H1 (cell line): ENCODE measurements at regions not wholly inside any gene's neighbourhood (a gene's known extent, or its start where the extent isn't known, plus 50 kb on each side); places are given as distances from the start of the nearest gene placed in this dataset.

Experiments
- ATF3 ChIP-seq: IDR thresholded peaks from 2 replicates; pipeline ENCODE4 v1.6.1; 2011; ENCODE audit warnings: low read depth, mild to moderate bottlenecking, low read length; ENCODE audit not compliant: insufficient read depth
- BACH1 ChIP-seq: IDR thresholded peaks from 2 replicates; pipeline ENCODE4 v1.6.1; 2012; ENCODE audit warnings: low read length, improper control_type of control experiment
- CBX5 ChIP-seq: fragments of 300-800, 300-1000 bp; sonication (generic); IDR thresholded peaks from 2 replicates; pipeline ENCODE4 v1.7.1; 2016; ENCODE audit warnings: antibody characterized with exemption, low read length, low read depth
- EGR1 ChIP-seq: IDR thresholded peaks from 2 replicates; pipeline ENCODE4 v1.6.1; 2011; ENCODE audit warnings: low read depth, low read length, borderline replicate concordance
- FOSL1 ChIP-seq: IDR thresholded peaks from 2 replicates; pipeline ENCODE4 v1.6.1; 2011; ENCODE audit warnings: mild to moderate bottlenecking, low read depth, low read length, moderate library complexity; ENCODE audit not compliant: insufficient read depth
- GTF2F1 ChIP-seq: IDR thresholded peaks from 2 replicates; pipeline ENCODE4 v1.6.1; 2012; ENCODE audit warnings: low read depth, low read length, improper control_type of control experiment, borderline replicate concordance
- KDM1A ChIP-seq: fragments of 200-600, 300-600 bp; sonication (generic); IDR thresholded peaks from 2 replicates; pipeline ENCODE4 v1.7.1; 2016; ENCODE audit warnings: mild to moderate bottlenecking, low read length, borderline replicate concordance
- RXRA ChIP-seq: IDR thresholded peaks from 2 replicates; pipeline ENCODE4 v1.6.1; 2011; ENCODE audit warnings: low read depth, mild to moderate bottlenecking, low read length, moderate library complexity; ENCODE audit not compliant: insufficient read depth
- SP2 ChIP-seq: IDR thresholded peaks from 2 replicates; pipeline ENCODE4 v1.6.1; 2012; ENCODE audit warnings: mild to moderate bottlenecking, low read length, inconsistent platforms
- SP4 ChIP-seq: IDR thresholded peaks from 2 replicates; pipeline ENCODE4 v1.6.1; 2012; ENCODE audit warnings: low read length, inconsistent platforms
- TAF1 ChIP-seq: IDR thresholded peaks from 2 replicates; pipeline ENCODE4 v1.6.1; 2011; ENCODE audit warnings: mild to moderate bottlenecking, low read depth, low read length
- TEAD4 ChIP-seq: IDR thresholded peaks from 2 replicates; pipeline ENCODE4 v1.6.1; 2012; ENCODE audit warnings: low read depth, low read length, inconsistent platforms, mixed read lengths
- TF ChIP-seq, protein P1 (sequence below): fragments of 300-600 bp; sonication (generic); IDR thresholded peaks from 2 replicates; pipeline ENCODE4 v1.7.1; 2012; ENCODE audit warnings: low read length, moderate library complexity, mild to moderate bottlenecking, inconsistent platforms; ENCODE audit not compliant: insufficient replicate concordance

GRCh38 chr11:121983901-121984300 is 132.1 kb downstream of the BLID start (continued):
- TF ChIP-seq, protein P1, sequence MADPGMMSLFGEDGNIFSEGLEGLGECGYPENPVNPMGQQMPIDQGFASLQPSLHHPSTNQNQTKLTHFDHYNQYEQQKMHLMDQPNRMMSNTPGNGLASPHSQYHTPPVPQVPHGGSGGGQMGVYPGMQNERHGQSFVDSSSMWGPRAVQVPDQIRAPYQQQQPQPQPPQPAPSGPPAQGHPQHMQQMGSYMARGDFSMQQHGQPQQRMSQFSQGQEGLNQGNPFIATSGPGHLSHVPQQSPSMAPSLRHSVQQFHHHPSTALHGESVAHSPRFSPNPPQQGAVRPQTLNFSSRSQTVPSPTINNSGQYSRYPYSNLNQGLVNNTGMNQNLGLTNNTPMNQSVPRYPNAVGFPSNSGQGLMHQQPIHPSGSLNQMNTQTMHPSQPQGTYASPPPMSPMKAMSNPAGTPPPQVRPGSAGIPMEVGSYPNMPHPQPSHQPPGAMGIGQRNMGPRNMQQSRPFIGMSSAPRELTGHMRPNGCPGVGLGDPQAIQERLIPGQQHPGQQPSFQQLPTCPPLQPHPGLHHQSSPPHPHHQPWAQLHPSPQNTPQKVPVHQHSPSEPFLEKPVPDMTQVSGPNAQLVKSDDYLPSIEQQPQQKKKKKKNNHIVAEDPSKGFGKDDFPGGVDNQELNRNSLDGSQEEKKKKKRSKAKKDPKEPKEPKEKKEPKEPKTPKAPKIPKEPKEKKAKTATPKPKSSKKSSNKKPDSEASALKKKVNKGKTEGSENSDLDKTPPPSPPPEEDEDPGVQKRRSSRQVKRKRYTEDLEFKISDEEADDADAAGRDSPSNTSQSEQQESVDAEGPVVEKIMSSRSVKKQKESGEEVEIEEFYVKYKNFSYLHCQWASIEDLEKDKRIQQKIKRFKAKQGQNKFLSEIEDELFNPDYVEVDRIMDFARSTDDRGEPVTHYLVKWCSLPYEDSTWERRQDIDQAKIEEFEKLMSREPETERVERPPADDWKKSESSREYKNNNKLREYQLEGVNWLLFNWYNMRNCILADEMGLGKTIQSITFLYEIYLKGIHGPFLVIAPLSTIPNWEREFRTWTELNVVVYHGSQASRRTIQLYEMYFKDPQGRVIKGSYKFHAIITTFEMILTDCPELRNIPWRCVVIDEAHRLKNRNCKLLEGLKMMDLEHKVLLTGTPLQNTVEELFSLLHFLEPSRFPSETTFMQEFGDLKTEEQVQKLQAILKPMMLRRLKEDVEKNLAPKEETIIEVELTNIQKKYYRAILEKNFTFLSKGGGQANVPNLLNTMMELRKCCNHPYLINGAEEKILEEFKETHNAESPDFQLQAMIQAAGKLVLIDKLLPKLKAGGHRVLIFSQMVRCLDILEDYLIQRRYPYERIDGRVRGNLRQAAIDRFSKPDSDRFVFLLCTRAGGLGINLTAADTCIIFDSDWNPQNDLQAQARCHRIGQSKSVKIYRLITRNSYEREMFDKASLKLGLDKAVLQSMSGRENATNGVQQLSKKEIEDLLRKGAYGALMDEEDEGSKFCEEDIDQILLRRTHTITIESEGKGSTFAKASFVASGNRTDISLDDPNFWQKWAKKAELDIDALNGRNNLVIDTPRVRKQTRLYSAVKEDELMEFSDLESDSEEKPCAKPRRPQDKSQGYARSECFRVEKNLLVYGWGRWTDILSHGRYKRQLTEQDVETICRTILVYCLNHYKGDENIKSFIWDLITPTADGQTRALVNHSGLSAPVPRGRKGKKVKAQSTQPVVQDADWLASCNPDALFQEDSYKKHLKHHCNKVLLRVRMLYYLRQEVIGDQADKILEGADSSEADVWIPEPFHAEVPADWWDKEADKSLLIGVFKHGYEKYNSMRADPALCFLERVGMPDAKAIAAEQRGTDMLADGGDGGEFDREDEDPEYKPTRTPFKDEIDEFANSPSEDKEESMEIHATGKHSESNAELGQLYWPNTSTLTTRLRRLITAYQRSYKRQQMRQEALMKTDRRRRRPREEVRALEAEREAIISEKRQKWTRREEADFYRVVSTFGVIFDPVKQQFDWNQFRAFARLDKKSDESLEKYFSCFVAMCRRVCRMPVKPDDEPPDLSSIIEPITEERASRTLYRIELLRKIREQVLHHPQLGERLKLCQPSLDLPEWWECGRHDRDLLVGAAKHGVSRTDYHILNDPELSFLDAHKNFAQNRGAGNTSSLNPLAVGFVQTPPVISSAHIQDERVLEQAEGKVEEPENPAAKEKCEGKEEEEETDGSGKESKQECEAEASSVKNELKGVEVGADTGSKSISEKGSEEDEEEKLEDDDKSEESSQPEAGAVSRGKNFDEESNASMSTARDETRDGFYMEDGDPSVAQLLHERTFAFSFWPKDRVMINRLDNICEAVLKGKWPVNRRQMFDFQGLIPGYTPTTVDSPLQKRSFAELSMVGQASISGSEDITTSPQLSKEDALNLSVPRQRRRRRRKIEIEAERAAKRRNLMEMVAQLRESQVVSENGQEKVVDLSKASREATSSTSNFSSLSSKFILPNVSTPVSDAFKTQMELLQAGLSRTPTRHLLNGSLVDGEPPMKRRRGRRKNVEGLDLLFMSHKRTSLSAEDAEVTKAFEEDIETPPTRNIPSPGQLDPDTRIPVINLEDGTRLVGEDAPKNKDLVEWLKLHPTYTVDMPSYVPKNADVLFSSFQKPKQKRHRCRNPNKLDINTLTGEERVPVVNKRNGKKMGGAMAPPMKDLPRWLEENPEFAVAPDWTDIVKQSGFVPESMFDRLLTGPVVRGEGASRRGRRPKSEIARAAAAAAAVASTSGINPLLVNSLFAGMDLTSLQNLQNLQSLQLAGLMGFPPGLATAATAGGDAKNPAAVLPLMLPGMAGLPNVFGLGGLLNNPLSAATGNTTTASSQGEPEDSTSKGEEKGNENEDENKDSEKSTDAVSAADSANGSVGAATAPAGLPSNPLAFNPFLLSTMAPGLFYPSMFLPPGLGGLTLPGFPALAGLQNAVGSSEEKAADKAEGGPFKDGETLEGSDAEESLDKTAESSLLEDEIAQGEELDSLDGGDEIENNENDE: no peak
- TF ChIP-seq RXRA (no peak), SP2 (no peak), BACH1 (no peak), ATF3 (no peak), TAF1 (no peak), SP4 (no peak), TEAD4 (no peak), KDM1A (no peak), EGR1 (no peak), GTF2F1 (no peak), FOSL1 (no peak), CBX5 (no peak)
